ENCODE measurements at regions not wholly inside any gene's neighbourhood (a gene's known extent, or its start where the extent isn't known, plus 50 kb on each side); places are given as distances from the start of the nearest gene placed in this dataset.
A peak's percentile ranks its signal among the peaks of the same experiment; 100 is the strongest.

GRCh38 chrX:6734844-6735634 is 200.1 kb upstream of the VCX3A start:
- Histone ChIP-seq H3K4me1 (ENCODE audit: control extremely low read depth in 1 of 4, control insufficient read depth in 4 of 4, insufficient read depth in 4 of 4, low read length in 3 of 4) (peaks cover 0 to 12% (median 5%) of the 10 kb centered on the region in 4 experiments), H3K36me3 (ENCODE audit: control insufficient read depth in 4 of 4, insufficient read depth in 4 of 4, low read length in 3 of 4) (no peaks in the 10 kb centered on the region), H3K27ac (ENCODE audit: insufficient read depth in 1 of 2, low read depth in 1 of 2, low read length in 2 of 2, poor library complexity in 1 of 2, severe bottlenecking in 2 of 2) (no peak overlapping the region), H3K9me3 (ENCODE audit: control extremely low read depth in 1 of 5, control insufficient read depth in 4 of 5, insufficient read depth in 2 of 5, low read depth in 1 of 5, low read length in 4 of 5) (no peaks in the 10 kb centered on the region), H3K4me3 (ENCODE audit: control insufficient read depth in 1 of 7, extremely low read depth in 1 of 7, insufficient read depth in 4 of 7, low read depth in 2 of 7, low read length in 6 of 7) (no peak overlapping the region), H3K27me3 (replicated peaks in 2 of 5; ENCODE audit: control insufficient read depth in 4 of 5, insufficient read depth in 5 of 5, low read length in 4 of 5) (peaks cover 0 to 7% (median 3%) of the 10 kb centered on the region in 5 experiments)
- no peak for DNase-seq
- ChIA-PET POLR2A (no interaction called here), CTCF (no interaction called here)
- WGBS (ENCODE audit: insufficient coverage): 72% methylated on average over 2 of the region's 6 CpGs

GRCh38 chrX:6732101-6732500 is 197.2 kb upstream of the VCX3A start:
- ChIA-PET CTCF (no interaction called here), POLR2A (no interaction called here)

GRCh38 chrX:6729626-6730025 is 194.7 kb upstream of the VCX3A start:
- Histone ChIP-seq H3K9me3 (ENCODE audit: control extremely low read depth in 1 of 5, control insufficient read depth in 4 of 5, insufficient read depth in 2 of 5, low read depth in 1 of 5, low read length in 4 of 5) (no peaks in the 10 kb centered on the region), H3K4me3 (ENCODE audit: control insufficient read depth in 1 of 7, extremely low read depth in 1 of 7, insufficient read depth in 4 of 7, low read depth in 2 of 7, low read length in 6 of 7) (no peak overlapping the region), H3K4me1 (ENCODE audit: control extremely low read depth in 1 of 4, control insufficient read depth in 4 of 4, insufficient read depth in 4 of 4, low read length in 3 of 4) (peaks cover 0 to 12% (median 5%) of the 10 kb centered on the region in 4 experiments), H3K36me3 (ENCODE audit: control insufficient read depth in 4 of 4, insufficient read depth in 4 of 4, low read length in 3 of 4) (no peaks in the 10 kb centered on the region), H3K27ac (ENCODE audit: insufficient read depth in 1 of 2, low read depth in 1 of 2, low read length in 2 of 2, poor library complexity in 1 of 2, severe bottlenecking in 2 of 2) (no peak overlapping the region), H3K27me3 (replicated peaks in 2 of 5; ENCODE audit: control insufficient read depth in 4 of 5, insufficient read depth in 5 of 5, low read length in 4 of 5) (peaks cover 0 to 12% (median 8%) of the 10 kb centered on the region in 5 experiments)
- no peak for DNase-seq
- ChIA-PET CTCF (no interaction called here), POLR2A (no interaction called here)
- WGBS (ENCODE audit: insufficient coverage): 45% methylated on average over 8 of the region's 9 CpGs

More at GRCh38 chrX:6732101-6732500, 197.2 kb upstream of the VCX3A start:
- WGBS (ENCODE audit: insufficient coverage): 0% methylated on average over 1 of the region's 1 CpG
- no peak overlapping the region for H3K4me3 ChIP-seq (ENCODE audit: control insufficient read depth in 1 of 7, extremely low read depth in 1 of 7, insufficient read depth in 4 of 7, low read depth in 2 of 7, low read length in 6 of 7)
- DNase-seq: peak in 2 of 3 donors; percentile 17 to 38
- no peaks in the 10 kb centered on the region for H3K36me3 ChIP-seq (ENCODE audit: control insufficient read depth in 4 of 4, insufficient read depth in 4 of 4, low read length in 3 of 4)
- H3K4me1 ChIP-seq (ENCODE audit: control extremely low read depth in 1 of 4, control insufficient read depth in 4 of 4, insufficient read depth in 4 of 4, low read length in 3 of 4): peaks cover 0 to 12% (median 5%) of the 10 kb centered on the region in 4 experiments
- no peak overlapping the region for H3K27ac ChIP-seq (ENCODE audit: insufficient read depth in 1 of 2, low read depth in 1 of 2, low read length in 2 of 2, poor library complexity in 1 of 2, severe bottlenecking in 2 of 2)
- H3K9me3 ChIP-seq (ENCODE audit: control extremely low read depth in 1 of 5, control insufficient read depth in 4 of 5, insufficient read depth in 2 of 5, low read depth in 1 of 5, low read length in 4 of 5): no peaks in the 10 kb centered on the region
- peaks cover 0 to 12% (median 5%) of the 10 kb centered on the region in 5 experiments for H3K27me3 ChIP-seq (replicated peaks in 2 of 5; ENCODE audit: control insufficient read depth in 4 of 5, insufficient read depth in 5 of 5, low read length in 4 of 5)

DNA sequence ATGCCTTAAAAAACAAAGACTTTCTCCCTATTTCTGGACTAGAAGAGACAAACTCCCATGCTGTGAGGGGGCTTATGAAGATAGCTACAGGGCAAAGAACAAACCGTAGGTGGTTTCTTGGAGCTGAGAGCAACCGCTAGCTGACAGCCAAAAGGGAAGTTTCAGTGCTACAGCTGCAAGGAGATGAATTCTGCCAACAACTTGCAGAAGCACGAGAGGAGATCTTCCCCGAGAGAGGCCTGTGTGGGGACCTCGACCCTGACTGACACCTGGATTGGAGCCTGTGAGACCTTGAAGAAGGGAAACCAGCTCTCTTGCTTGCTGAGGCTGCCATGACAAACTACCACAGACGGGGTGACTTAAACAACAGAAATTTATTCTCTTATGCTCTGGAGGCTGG is 183.8 kb upstream of the VCX3A start:
- H3K4me3 ChIP-seq (ENCODE audit: control insufficient read depth in 1 of 7, extremely low read depth in 1 of 7, insufficient read depth in 4 of 7, low read depth in 2 of 7, low read length in 6 of 7): no peak overlapping the region

GRCh38 chrX:6708676-6709380 is 173.9 kb upstream of the VCX3A start:
- Histone ChIP-seq H3K27ac (ENCODE audit: insufficient read depth in 1 of 2, low read depth in 1 of 2, low read length in 2 of 2, poor library complexity in 1 of 2, severe bottlenecking in 2 of 2) (no peak overlapping the region), H3K9me3 (ENCODE audit: control extremely low read depth in 1 of 5, control insufficient read depth in 4 of 5, insufficient read depth in 2 of 5, low read depth in 1 of 5, low read length in 4 of 5) (no peaks in the 10 kb centered on the region), H3K4me3 (ENCODE audit: control insufficient read depth in 1 of 7, extremely low read depth in 1 of 7, insufficient read depth in 4 of 7, low read depth in 2 of 7, low read length in 6 of 7) (no peak overlapping the region), H3K4me1 (ENCODE audit: control extremely low read depth in 1 of 4, control insufficient read depth in 4 of 4, insufficient read depth in 4 of 4, low read length in 3 of 4) (no peaks in the 10 kb centered on the region), H3K36me3 (ENCODE audit: control insufficient read depth in 4 of 4, insufficient read depth in 4 of 4, low read length in 3 of 4) (no peaks in the 10 kb centered on the region), H3K27me3 (replicated peaks in 2 of 5; ENCODE audit: control insufficient read depth in 4 of 5, insufficient read depth in 5 of 5, low read length in 4 of 5) (peaks cover 0 to 2% (median 0%) of the 10 kb centered on the region in 5 experiments)
- POLR2A ChIA-PET: no interaction called here
- DNase-seq: no peak
- CTCF ChIA-PET: no interaction called here
- 85% methylated on average over 4 of the region's 5 CpGs for WGBS (ENCODE audit: insufficient coverage)

More for the DNA sequence above, 183.8 kb upstream of the VCX3A start:
- H3K9me3 ChIP-seq (ENCODE audit: control extremely low read depth in 1 of 5, control insufficient read depth in 4 of 5, insufficient read depth in 2 of 5, low read depth in 1 of 5, low read length in 4 of 5): peaks cover 0 to 2% (median 0%) of the 10 kb centered on the region in 5 experiments
- H3K27ac ChIP-seq (ENCODE audit: insufficient read depth in 1 of 2, low read depth in 1 of 2, low read length in 2 of 2, poor library complexity in 1 of 2, severe bottlenecking in 2 of 2): no peak overlapping the region
- peak in 1 of 3 donors; percentile 4 for DNase-seq
- no peaks in the 10 kb centered on the region for H3K27me3 ChIP-seq (replicated peaks in 2 of 5; ENCODE audit: control insufficient read depth in 4 of 5, insufficient read depth in 5 of 5, low read length in 4 of 5)
- no peaks in the 10 kb centered on the region for H3K4me1 ChIP-seq (ENCODE audit: control extremely low read depth in 1 of 4, control insufficient read depth in 4 of 4, insufficient read depth in 4 of 4, low read length in 3 of 4)
- ChIA-PET POLR2A (no interaction called here), CTCF (no interaction called here)
- WGBS (ENCODE audit: insufficient coverage): 82% methylated on average over 6 of the region's 6 CpGs
- H3K36me3 ChIP-seq (ENCODE audit: control insufficient read depth in 4 of 4, insufficient read depth in 4 of 4, low read length in 3 of 4): no peaks in the 10 kb centered on the region

GRCh38 chrX:6708041-6708440 is 173.1 kb upstream of the VCX3A start:
- Histone ChIP-seq H3K9me3 (ENCODE audit: control extremely low read depth in 1 of 5, control insufficient read depth in 4 of 5, insufficient read depth in 2 of 5, low read depth in 1 of 5, low read length in 4 of 5) (no peaks in the 10 kb centered on the region), H3K27me3 (replicated peaks in 2 of 5; ENCODE audit: control insufficient read depth in 4 of 5, insufficient read depth in 5 of 5, low read length in 4 of 5) (no peaks in the 10 kb centered on the region), H3K36me3 (ENCODE audit: control insufficient read depth in 4 of 4, insufficient read depth in 4 of 4, low read length in 3 of 4) (no peaks in the 10 kb centered on the region), H3K4me3 (ENCODE audit: control insufficient read depth in 1 of 7, extremely low read depth in 1 of 7, insufficient read depth in 4 of 7, low read depth in 2 of 7, low read length in 6 of 7) (no peak overlapping the region), H3K4me1 (ENCODE audit: control extremely low read depth in 1 of 4, control insufficient read depth in 4 of 4, insufficient read depth in 4 of 4, low read length in 3 of 4) (no peaks in the 10 kb centered on the region), H3K27ac (ENCODE audit: insufficient read depth in 1 of 2, low read depth in 1 of 2, low read length in 2 of 2, poor library complexity in 1 of 2, severe bottlenecking in 2 of 2) (no peak overlapping the region)
- no CpG with 5 or more reads among the region's 1 CpG for WGBS (ENCODE audit: insufficient coverage)
- CTCF ChIA-PET: no interaction called here
- no peak for DNase-seq
- POLR2A ChIA-PET: no interaction called here

DNA sequence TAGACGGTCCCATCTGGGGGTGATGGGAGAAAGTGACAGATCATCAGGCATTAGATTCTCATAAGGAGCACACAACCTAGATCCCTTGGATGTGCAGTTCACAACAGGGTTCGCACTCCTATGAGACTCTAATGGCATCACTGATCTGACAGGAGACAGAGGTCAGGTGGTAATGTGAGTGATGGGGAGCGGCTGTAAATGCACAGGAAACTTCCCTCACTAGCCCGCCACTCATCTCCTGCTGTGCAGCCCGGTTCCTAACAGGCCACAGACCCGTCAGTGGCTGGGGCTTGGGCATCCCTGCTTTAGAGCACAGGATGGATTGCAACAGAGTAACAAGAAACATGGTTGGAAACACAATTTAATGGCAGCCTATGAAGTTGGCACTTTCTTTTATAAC is 172.6 kb upstream of the VCX3A start:
- Histone ChIP-seq H3K4me3 (ENCODE audit: control insufficient read depth in 1 of 7, extremely low read depth in 1 of 7, insufficient read depth in 4 of 7, low read depth in 2 of 7, low read length in 6 of 7) (no peak overlapping the region), H3K27ac (ENCODE audit: insufficient read depth in 1 of 2, low read depth in 1 of 2, low read length in 2 of 2, poor library complexity in 1 of 2, severe bottlenecking in 2 of 2) (no peak overlapping the region), H3K4me1 (ENCODE audit: control extremely low read depth in 1 of 4, control insufficient read depth in 4 of 4, insufficient read depth in 4 of 4, low read length in 3 of 4) (no peaks in the 10 kb centered on the region), H3K27me3 (replicated peaks in 2 of 5; ENCODE audit: control insufficient read depth in 4 of 5, insufficient read depth in 5 of 5, low read length in 4 of 5) (no peaks in the 10 kb centered on the region), H3K36me3 (ENCODE audit: control insufficient read depth in 4 of 4, insufficient read depth in 4 of 4, low read length in 3 of 4) (no peaks in the 10 kb centered on the region), H3K9me3 (ENCODE audit: control extremely low read depth in 1 of 5, control insufficient read depth in 4 of 5, insufficient read depth in 2 of 5, low read depth in 1 of 5, low read length in 4 of 5) (no peaks in the 10 kb centered on the region)
- ChIA-PET CTCF (no interaction called here), POLR2A (no interaction called here)
- no peak for DNase-seq
- WGBS (ENCODE audit: insufficient coverage): 84% methylated on average over 6 of the region's 6 CpGs
